ENCODE measurements at regions not wholly inside any gene's neighbourhood (a gene's known extent, or its start where the extent isn't known, plus 50 kb on each side); places are given as distances from the start of the nearest gene placed in this dataset.

DNA sequence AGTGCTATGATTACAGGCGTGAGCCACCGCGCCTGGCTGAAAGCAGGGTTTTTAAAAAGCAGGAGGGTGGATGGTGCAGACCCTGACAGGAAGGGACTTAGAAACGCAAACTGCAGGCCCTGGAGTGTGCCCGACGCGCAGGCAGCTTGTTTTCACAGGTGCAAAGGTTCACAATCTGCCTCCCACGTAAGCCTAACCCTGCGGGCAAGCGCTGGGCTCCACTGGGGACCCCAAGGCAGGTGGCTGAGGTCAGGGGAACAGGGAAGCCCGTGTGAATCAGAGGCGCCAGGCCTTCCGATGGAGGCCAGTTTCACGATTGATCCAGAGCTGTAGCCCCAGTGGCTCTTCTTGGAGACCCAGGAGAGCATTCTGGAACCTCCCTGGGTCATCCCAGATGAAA, 256.3 kb downstream of the BRD1 start:
- Histone ChIP-seq H3K9me3 (ENCODE audit: control insufficient read depth in 1 of 2, low read length in 2 of 2) (no peaks in the 10 kb centered on the region), H3K9ac (ENCODE audit: low read depth in 1 of 2, low read length in 2 of 2) (no peak overlapping the region), H3K4me1 (ENCODE audit: control insufficient read depth in 1 of 2, insufficient read depth in 2 of 2, low read length in 2 of 2) (no peaks in the 10 kb centered on the region), H3K36me3 (ENCODE audit: control insufficient read depth in 1 of 2, insufficient read depth in 2 of 2, low read length in 2 of 2) (no peaks in the 10 kb centered on the region), H3K27me3 (ENCODE audit: control insufficient read depth in 1 of 2, insufficient read depth in 2 of 2, low read length in 2 of 2) (no peaks in the 10 kb centered on the region), H3K4me3 (ENCODE audit: low read depth in 1 of 2, low read length in 2 of 2) (no peak overlapping the region), H3K27ac (ENCODE audit: low read depth, low read length) (no peak overlapping the region)

DNA sequence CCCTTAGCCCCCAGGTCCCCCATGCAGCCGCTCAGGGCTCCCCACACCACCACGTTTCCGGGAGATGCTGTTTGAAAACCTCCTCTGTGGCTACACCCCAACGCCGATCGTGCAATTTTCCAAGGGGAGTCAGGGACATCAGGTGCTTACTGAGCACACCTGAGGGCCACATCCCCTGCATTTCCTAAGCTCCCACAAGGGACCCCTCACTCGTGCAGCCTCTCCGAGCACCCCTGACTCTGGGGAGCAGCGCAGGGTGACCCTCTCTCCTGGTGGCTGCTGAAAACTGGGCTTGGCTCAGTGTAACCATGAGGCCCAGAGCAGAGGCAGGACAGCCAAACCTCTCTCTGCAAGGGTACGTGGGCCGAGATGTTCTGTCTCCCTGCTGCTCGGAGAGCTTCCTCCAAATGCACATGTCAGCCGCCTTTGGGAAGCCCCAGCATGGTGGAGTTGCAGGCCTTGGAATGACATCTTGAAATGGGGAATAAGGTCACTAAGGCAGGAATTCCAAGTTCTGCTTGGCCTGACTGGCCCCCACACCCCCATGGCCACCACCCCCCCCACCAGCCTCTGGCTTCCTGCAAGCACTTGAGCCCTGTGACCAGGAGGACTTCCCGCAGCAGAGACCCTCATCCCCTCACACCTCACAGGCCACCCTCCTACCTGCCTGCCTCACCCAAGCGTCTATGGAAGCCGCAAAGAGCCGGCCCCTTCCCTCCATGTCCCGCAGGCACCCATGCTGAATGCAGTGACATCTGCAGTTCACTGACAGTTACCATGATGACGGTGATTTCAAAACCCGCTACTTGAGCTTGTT, 257.4 kb downstream of the BRD1 start:
- Histone ChIP-seq H3K36me3 (ENCODE audit: control insufficient read depth in 1 of 2, insufficient read depth in 2 of 2, low read length in 2 of 2) (no peaks in the 10 kb centered on the region), H3K27me3 (ENCODE audit: control insufficient read depth in 1 of 2, insufficient read depth in 2 of 2, low read length in 2 of 2) (no peaks in the 10 kb centered on the region), H3K4me3 (ENCODE audit: low read depth in 1 of 2, low read length in 2 of 2) (no peak overlapping the region), H3K4me1 (ENCODE audit: control insufficient read depth in 1 of 2, insufficient read depth in 2 of 2, low read length in 2 of 2) (no peaks in the 10 kb centered on the region), H3K9ac (ENCODE audit: low read depth in 1 of 2, low read length in 2 of 2) (no peak overlapping the region), H3K27ac (ENCODE audit: low read depth, low read length) (no peak overlapping the region), H3K9me3 (ENCODE audit: control insufficient read depth in 1 of 2, low read length in 2 of 2) (no peaks in the 10 kb centered on the region)

GRCh38 chr22:49569286-49570031, 258.2 kb downstream of the BRD1 start:
- no peak overlapping the region for H3K27ac ChIP-seq (ENCODE audit: low read depth, low read length)
- H3K27me3 ChIP-seq (ENCODE audit: control insufficient read depth in 1 of 2, insufficient read depth in 2 of 2, low read length in 2 of 2) = no peaks in the 10 kb centered on the region
- no peaks in the 10 kb centered on the region for H3K4me1 ChIP-seq (ENCODE audit: control insufficient read depth in 1 of 2, insufficient read depth in 2 of 2, low read length in 2 of 2)
- H3K36me3 ChIP-seq (ENCODE audit: control insufficient read depth in 1 of 2, insufficient read depth in 2 of 2, low read length in 2 of 2) = no peaks in the 10 kb centered on the region
- no peaks in the 10 kb centered on the region for H3K9me3 ChIP-seq (ENCODE audit: control insufficient read depth in 1 of 2, low read length in 2 of 2)
- H3K4me3 ChIP-seq (ENCODE audit: low read depth in 1 of 2, low read length in 2 of 2) = no peak overlapping the region
- H3K9ac ChIP-seq (ENCODE audit: low read depth in 1 of 2, low read length in 2 of 2) = no peak overlapping the region

- Histone ChIP-seq H3K9ac (ENCODE audit: low read depth in 1 of 2, low read length in 2 of 2) (no peak overlapping the region), H3K4me1 (ENCODE audit: control insufficient read depth in 1 of 2, insufficient read depth in 2 of 2, low read length in 2 of 2) (no peaks in the 10 kb centered on the region), H3K36me3 (ENCODE audit: control insufficient read depth in 1 of 2, insufficient read depth in 2 of 2, low read length in 2 of 2) (no peaks in the 10 kb centered on the region), H3K4me3 (ENCODE audit: low read depth in 1 of 2, low read length in 2 of 2) (no peak overlapping the region), H3K27ac (ENCODE audit: low read depth, low read length) (no peak overlapping the region), H3K27me3 (ENCODE audit: control insufficient read depth in 1 of 2, insufficient read depth in 2 of 2, low read length in 2 of 2) (no peaks in the 10 kb centered on the region), H3K9me3 (ENCODE audit: control insufficient read depth in 1 of 2, low read length in 2 of 2) (no peaks in the 10 kb centered on the region)
Measured at GRCh38 chr22:49568751-49569285, 258.9 kb downstream of the BRD1 start.

GRCh38 chr22:49567899-49568750, 259.5 kb downstream of the BRD1 start:
- Histone ChIP-seq H3K27me3 (ENCODE audit: control insufficient read depth in 1 of 2, insufficient read depth in 2 of 2, low read length in 2 of 2) (no peaks in the 10 kb centered on the region), H3K36me3 (ENCODE audit: control insufficient read depth in 1 of 2, insufficient read depth in 2 of 2, low read length in 2 of 2) (no peaks in the 10 kb centered on the region), H3K4me3 (ENCODE audit: low read depth in 1 of 2, low read length in 2 of 2) (no peak overlapping the region), H3K9ac (ENCODE audit: low read depth in 1 of 2, low read length in 2 of 2) (no peak overlapping the region), H3K9me3 (ENCODE audit: control insufficient read depth in 1 of 2, low read length in 2 of 2) (no peaks in the 10 kb centered on the region), H3K27ac (ENCODE audit: low read depth, low read length) (no peak overlapping the region), H3K4me1 (ENCODE audit: control insufficient read depth in 1 of 2, insufficient read depth in 2 of 2, low read length in 2 of 2) (no peaks in the 10 kb centered on the region)

- Histone ChIP-seq H3K36me3 (ENCODE audit: control insufficient read depth in 1 of 2, insufficient read depth in 2 of 2, low read length in 2 of 2) (no peaks in the 10 kb centered on the region), H3K4me1 (ENCODE audit: control insufficient read depth in 1 of 2, insufficient read depth in 2 of 2, low read length in 2 of 2) (no peaks in the 10 kb centered on the region), H3K27ac (ENCODE audit: low read depth, low read length) (no peak overlapping the region), H3K4me3 (ENCODE audit: low read depth in 1 of 2, low read length in 2 of 2) (no peak overlapping the region), H3K27me3 (ENCODE audit: control insufficient read depth in 1 of 2, insufficient read depth in 2 of 2, low read length in 2 of 2) (no peaks in the 10 kb centered on the region), H3K9me3 (ENCODE audit: control insufficient read depth in 1 of 2, low read length in 2 of 2) (no peaks in the 10 kb centered on the region), H3K9ac (ENCODE audit: low read depth in 1 of 2, low read length in 2 of 2) (no peak overlapping the region)
Measured at GRCh38 chr22:49566693-49567092, 261.0 kb downstream of the BRD1 start.

DNA sequence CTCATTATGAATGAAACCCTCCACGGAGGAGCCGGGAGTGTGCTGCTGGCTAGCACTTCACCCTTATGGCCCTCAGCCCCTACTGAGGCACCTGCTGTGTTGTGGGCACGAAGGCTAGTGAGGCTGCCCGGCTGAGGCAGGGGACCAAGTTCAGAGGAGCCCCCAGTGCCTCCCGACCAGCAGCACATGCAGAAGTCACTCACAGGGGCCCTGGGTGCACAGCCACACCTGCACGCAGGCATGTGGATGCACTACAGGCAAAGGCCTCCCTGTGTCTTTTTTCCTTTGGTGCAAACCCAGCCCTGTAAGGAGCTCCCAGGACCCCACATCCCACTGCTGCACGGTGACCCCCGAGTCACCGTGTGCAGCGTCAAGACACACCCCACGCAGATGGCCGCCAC, 261.5 kb downstream of the BRD1 start:
- no peak overlapping the region for H3K4me3 ChIP-seq (ENCODE audit: low read depth in 1 of 2, low read length in 2 of 2)
- no peak overlapping the region for H3K27ac ChIP-seq (ENCODE audit: low read depth, low read length)
- H3K9me3 ChIP-seq (ENCODE audit: control insufficient read depth in 1 of 2, low read length in 2 of 2) = no peaks in the 10 kb centered on the region
- H3K4me1 ChIP-seq (ENCODE audit: control insufficient read depth in 1 of 2, insufficient read depth in 2 of 2, low read length in 2 of 2) = no peaks in the 10 kb centered on the region
- H3K36me3 ChIP-seq (ENCODE audit: control insufficient read depth in 1 of 2, insufficient read depth in 2 of 2, low read length in 2 of 2) = no peaks in the 10 kb centered on the region
- no peak overlapping the region for H3K9ac ChIP-seq (ENCODE audit: low read depth in 1 of 2, low read length in 2 of 2)
- no peaks in the 10 kb centered on the region for H3K27me3 ChIP-seq (ENCODE audit: control insufficient read depth in 1 of 2, insufficient read depth in 2 of 2, low read length in 2 of 2)

DNA sequence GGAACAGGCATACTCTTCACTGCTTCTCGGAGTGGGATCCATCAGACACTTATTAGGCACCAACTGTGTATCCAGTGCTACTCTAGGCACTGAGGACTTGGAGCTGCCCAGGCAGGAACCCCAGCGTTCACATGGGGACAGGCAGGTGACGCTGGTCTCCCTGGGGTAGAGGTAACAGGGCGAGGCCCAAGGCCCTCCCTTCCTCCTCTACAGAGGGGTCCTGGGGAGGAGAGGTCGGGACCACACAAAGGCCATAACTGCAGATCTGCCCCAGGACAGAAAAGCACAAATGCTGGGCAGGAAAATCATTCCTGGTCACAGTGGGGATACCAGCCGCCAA, 262.2 kb downstream of the BRD1 start:
- Histone ChIP-seq H3K9me3 (ENCODE audit: control insufficient read depth in 1 of 2, low read length in 2 of 2) (no peaks in the 10 kb centered on the region), H3K27ac (ENCODE audit: low read depth, low read length) (no peak overlapping the region), H3K4me3 (ENCODE audit: low read depth in 1 of 2, low read length in 2 of 2) (no peak overlapping the region), H3K9ac (ENCODE audit: low read depth in 1 of 2, low read length in 2 of 2) (no peak overlapping the region), H3K4me1 (ENCODE audit: control insufficient read depth in 1 of 2, insufficient read depth in 2 of 2, low read length in 2 of 2) (no peaks in the 10 kb centered on the region), H3K27me3 (ENCODE audit: control insufficient read depth in 1 of 2, insufficient read depth in 2 of 2, low read length in 2 of 2) (no peaks in the 10 kb centered on the region), H3K36me3 (ENCODE audit: control insufficient read depth in 1 of 2, insufficient read depth in 2 of 2, low read length in 2 of 2) (no peaks in the 10 kb centered on the region)

GRCh38 chr22:49564666-49565515, 262.8 kb downstream of the BRD1 start:
- no peaks in the 10 kb centered on the region for H3K36me3 ChIP-seq (ENCODE audit: control insufficient read depth in 1 of 2, insufficient read depth in 2 of 2, low read length in 2 of 2)
- H3K4me3 ChIP-seq (ENCODE audit: low read depth in 1 of 2, low read length in 2 of 2) = no peak overlapping the region
- no peaks in the 10 kb centered on the region for H3K27me3 ChIP-seq (ENCODE audit: control insufficient read depth in 1 of 2, insufficient read depth in 2 of 2, low read length in 2 of 2)
- no peak overlapping the region for H3K9ac ChIP-seq (ENCODE audit: low read depth in 1 of 2, low read length in 2 of 2)
- no peaks in the 10 kb centered on the region for H3K4me1 ChIP-seq (ENCODE audit: control insufficient read depth in 1 of 2, insufficient read depth in 2 of 2, low read length in 2 of 2)
- H3K27ac ChIP-seq (ENCODE audit: low read depth, low read length) = no peak overlapping the region
- H3K9me3 ChIP-seq (ENCODE audit: control insufficient read depth in 1 of 2, low read length in 2 of 2) = no peaks in the 10 kb centered on the region

Measured in duodenal mucosa (tissue), 2 donors.